HG03520 (cell line): ENCODE measurements at regions not wholly inside any gene's neighbourhood (a gene's known extent, or its start where the extent isn't known, plus 50 kb on each side); places are given as distances from the start of the nearest gene placed in this dataset.
"Not testable (repeated sequence)": the region's sequence is repeated elsewhere in the genome, so short reads cannot be mapped to it uniquely, and the experiment has no call there.

Experiments used
- ATAC-seq: cut with Tn5 transposase; IDR thresholded peaks from one replicate; pipeline ENCODE4 v1.9.1; 2021; ENCODE audit warnings: mild to moderate bottlenecking, moderate library complexity; ENCODE audit not compliant: unreplicated experiment

DNA sequence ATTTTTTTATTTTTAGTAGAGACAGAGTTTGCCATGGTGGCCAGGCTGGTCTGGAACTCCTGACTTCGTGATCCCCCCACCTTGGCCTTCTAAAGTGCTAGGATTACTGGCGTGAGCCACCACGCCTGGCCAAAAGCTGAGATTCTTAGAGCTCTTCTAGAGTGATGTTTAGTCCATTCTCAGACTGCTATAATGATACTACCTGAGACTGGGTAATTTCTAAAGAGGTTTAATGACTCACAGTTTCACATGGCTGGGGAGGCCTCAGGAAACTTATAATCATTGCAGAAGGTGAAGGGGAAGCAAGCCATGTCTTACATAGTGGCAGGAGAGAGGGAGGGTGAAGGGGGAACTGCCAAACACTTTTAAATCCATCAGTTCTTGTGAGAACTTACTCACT is 1804.9 kb upstream of the LRRTM1 start:
- ATAC-seq = no peak

DNA sequence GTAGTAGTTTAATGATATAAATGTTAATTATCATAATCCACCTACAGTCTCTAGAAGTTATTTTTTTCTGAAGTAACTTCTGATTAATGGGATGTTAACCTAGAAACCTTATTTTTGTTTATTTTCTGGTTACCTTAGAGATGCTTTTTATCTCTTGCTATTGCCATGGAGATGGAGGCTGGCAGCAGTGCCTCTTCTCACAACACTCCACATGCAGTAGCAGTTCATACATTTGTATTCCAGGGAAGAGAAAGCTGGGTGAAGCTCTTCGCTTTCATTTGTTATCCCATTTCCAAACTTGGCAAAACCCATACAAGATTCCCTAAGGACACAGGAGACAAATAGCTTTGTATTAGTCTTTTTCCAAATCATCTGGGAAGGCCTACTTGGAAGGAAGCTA is 1794.1 kb upstream of the LRRTM1 start:
- ATAC-seq = no peak

DNA sequence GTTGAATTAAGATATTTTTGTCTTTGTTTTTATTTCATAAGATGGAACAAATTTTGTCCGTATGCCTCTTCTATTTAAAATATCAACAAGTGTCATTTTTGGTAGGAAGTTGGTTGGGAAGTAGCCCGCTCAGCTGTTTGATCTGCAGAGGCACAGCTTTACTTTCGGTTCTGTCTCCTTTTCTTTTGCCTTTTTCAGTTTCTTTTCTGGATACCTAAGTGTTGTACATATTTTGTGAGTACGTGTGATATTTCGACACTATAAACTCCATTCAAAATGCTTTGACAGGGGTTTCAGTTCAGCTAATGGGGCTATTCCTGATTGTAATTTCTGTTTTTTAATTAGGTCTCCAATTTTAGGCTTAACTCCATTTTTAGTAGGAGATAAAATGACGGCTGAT is 1785.0 kb upstream of the LRRTM1 start:
- no peak for ATAC-seq

DNA sequence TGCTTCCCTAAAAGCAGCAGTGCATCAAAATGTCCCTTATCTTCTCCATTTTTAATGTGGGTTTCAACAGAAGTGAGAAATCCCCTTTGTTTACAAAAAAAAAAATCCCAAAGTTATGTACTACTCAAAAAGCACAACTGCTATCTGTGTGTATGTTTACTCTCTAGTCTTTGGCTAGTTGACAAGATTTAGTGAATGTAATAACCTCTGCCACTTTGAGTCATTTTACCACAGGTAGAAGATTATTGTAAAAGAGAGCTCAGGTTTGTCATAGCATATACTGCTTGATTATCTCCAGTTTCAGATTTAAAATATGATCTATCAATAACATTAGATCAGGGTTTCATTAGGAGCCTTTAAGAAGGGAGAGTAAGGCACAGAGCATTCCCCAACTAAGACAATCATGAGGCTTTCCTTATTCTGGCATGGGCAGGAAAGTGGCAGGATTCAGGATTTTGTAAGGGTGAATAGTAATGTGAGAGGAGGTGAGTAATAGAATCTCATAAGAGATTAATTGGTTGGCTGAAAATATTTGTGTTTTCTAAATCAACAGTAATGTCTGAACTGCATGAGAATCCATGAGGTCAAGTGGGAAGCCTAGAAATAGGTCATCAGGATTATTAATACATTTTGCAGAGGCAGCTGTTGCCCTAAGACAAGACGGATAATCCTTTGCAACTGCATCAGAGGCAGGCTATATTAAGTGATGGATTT is 1780.3 kb upstream of the LRRTM1 start:
- no peak for ATAC-seq

DNA sequence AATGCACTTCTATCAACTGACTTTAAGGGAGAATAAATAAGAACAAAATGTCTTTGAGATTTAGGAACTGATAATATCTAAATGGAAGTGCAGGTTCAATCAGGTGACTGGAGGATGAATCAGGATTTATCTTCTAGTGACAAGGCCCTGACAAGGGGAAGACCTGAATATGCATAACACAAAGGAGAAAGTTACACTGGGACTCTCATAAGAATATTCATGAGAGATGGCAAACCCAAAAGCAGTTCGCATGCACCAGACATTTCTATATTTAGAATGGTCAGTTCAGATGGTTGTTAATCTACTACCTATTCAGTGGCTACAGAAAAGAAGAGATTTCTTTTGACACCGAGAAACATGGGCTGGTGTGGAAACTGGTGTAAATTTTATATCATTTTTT is 1771.3 kb upstream of the LRRTM1 start:
- no peak for ATAC-seq

DNA sequence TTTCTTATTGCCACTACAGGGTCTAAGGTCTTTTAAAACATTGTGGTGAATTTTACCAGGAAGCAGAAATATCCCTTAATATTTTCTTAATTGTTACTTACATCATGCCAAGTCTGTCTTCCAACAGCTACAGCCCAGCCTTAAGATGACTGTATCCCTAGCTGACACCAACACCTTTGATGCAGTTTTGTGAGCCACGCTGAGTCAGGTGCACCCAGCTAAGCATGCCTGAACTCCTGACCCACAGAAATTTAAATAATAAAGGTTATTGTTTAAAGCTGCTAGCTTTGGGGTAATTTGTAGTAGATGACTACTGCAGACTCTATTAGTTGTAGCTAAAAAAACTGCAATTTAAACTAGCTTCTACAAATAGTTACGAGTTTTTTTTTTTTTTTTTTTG is 1757.9 kb upstream of the LRRTM1 start:
- no peak for ATAC-seq

DNA sequence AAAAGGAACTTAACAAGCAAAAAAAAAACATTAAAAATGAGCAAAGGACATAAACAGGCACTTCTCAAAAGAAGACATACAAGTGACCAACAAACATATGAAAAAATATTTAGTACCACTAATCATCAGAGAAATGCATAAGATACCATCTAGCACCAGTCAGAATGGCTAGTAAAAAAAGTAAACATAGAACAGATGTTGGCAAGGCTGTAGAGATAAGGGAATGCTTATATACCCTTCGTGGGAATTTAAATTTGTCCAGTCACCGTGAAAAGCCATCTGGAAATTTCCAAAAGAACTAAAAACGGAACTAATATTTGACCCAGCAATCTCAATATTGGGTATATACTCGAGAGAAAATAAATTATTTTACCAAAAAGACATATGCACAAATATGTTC is 1751.3 kb upstream of the LRRTM1 start:
- no peak for ATAC-seq

DNA sequence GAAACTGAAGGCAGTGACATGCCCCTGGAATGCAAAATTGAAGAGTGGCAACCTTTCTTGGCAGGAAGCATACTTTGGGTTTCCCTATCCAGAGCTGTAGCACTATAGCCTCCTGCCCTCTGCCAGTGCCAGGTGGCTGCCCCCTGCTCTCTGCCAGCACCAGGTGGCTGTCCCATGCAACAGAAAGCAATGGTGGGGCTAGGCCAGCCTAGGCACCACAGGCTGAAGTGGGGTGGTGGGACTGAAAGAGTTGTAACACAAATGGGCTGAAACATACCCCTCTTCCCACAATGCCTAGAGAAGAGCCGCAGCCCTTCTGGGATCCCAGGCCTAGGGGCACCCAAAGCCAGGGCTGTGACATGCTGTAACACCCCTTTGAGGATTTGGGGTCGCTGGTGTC is 1739.3 kb upstream of the LRRTM1 start:
- no peak for ATAC-seq

DNA sequence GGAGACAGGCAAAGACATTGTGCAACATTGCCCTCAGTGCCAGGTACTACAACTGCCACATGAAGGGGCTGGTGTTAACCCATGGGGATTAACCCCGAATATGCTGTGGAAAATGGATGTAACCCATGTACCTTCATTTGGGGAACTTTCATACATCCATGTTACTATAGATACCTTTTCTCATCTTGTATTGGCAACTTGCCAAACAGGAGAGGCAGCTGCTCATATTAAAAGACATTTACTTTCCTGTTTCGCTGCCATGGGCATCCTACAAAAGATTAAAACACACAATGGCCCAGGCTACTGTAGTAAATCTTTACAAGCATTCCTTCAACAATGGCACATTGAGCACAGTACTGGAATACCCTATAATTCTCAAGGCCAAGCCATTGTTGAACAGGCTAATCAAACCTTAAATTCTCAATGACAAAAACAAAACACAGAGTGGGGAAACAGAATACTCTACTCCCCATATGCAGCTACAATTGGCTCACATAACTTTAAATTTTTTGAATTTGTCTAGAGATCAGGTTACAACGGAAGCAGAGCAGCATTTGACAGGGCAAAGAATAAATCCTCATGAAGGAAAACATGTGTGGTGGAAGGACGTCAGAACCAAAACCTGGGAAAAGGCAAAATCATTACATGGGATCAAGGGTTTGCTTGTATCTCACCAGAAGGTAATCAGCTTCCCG is 1723.5 kb upstream of the LRRTM1 start:
- no peak for ATAC-seq

DNA sequence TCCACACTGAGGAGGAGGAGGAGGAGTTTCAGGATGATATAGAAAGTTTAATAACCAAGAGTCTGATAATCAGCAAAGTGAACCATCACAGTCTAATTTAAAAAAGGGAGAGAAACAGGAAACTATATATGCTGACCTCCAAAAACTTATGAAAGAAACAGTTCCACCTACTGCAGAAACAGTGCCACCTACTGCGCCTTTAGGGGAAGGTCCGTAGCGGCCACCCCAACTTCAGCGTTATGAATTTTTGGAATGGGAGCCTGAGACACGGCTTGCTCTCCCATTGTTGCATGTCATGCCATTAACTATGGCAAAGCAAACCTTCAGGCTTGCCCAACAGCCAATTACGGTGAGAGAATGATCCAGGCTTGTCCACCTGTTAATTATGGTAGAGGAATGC is 1719.2 kb upstream of the LRRTM1 start:
- no peak for ATAC-seq

DNA sequence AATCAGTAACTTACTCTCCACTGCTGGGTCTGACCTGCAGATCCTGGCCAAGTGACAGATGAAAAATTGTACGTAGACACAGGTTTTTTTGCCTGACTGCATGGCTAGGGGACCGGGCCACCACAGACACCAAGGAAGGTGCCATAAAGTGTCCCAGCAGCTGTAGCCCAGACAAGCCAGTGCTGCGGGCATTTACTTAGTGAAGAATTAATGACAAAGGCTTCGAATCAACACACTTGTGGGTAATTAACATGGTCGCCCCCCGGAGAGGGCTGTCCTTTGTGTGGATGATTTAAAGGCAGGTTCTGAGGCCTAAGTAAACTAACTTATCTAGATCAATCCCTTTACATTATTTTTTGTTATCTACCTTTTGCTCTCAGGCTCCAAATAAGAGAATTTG is 1709.1 kb upstream of the LRRTM1 start:
- ATAC-seq = no peak

DNA sequence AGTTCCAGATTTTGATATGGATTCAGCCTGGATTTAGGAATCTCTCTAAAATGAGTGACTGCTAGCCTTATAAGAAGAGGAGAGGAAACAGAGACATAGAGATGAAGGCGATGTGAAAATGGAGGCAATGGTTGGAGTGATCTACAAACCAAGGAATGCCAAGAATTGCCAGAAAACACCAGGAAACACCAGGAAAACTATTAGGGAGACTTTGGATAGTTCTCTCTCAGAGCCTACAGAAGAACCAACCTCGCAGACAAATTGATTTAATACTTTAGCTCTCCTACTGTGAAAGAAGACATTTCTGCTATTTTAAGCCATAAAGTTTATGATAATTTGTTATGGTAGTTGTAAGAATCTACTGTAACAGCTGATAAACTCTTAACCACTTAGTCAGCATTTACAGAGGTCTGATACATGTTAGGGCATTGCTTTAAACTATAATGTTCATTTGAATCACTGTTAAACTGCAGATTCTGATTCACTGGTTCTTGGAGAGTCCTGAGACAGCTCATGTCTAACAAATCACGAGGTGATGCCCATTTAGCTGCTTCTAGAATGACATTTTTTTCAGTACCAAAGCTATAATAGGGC is 1702.6 kb upstream of the LRRTM1 start:
- ATAC-seq = no peak

DNA sequence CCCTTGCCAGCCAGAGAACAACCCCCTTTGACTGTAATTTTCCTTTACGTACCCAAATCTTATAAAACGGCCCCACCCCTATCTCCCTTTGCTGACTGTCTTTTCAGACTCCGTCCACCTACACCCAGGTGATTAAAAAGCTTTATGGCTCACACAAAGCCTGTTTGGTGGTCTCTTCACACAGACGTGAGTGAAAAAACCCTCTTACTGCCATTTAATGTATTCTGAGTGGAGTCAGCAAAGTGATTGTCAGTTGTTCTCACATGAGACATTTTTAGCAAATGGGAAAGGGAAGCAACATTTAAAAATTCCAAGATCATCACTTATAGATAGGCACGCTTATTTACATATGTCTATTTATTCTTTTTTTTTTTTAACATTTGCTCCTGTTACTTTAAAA is 1701.3 kb upstream of the LRRTM1 start:
- ATAC-seq = not testable (repeated sequence)

DNA sequence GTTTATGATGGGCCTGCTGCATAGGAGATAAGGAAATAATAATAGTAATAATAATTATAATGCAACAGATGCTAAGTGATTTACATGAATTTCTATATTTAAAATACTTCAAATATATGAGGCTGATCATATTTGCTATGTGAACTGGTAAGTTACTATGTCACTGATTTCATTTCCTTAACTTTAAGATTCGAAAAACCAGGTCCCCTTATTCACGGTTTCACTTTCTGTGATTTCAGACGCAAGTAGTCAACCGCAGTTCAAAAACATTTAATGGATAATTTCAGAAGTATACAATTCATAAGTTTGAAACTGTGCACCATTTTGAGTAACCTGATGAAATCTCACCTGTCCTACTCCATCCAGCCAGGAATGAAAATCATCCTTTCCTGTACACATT is 1697.1 kb upstream of the LRRTM1 start:
- no peak for ATAC-seq

DNA sequence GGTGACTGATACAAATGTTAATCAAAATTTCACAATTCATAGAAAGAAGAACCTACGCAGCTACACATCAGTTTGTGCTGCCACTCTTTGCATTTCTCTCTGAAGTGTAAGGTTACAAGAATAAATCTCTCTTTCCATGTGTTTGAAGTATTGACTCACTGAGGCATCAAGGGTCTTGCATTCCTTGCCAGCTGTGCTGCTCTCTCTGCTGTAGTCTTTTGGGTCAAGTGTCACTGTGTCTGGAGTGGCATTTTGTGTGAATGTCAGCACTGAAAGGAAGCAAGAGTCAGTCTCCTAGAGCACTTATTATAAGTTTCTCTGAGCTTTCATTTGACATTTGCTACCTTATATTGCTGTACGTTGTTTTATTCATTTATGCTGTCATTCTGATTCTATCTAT is 1696.1 kb upstream of the LRRTM1 start:
- ATAC-seq = no peak

DNA sequence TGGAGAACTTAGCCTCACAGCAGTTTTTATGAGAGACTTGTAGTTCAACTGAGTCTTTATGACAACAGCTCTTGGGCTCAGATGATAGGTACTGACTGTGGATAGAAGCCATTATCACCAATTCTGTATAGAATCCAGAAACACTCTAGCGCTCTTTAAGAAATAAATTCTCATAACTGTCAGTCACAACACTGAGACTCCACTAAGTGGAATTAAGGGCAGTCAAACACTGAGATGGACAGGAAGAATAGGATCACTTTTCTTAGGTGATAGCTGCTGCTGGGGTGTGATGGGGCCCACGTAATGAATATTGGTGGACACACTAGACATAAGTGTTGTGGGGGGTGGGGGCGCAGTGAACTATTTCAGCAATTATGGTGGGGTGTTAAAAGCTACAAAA is 1691.8 kb upstream of the LRRTM1 start:
- no peak for ATAC-seq

DNA sequence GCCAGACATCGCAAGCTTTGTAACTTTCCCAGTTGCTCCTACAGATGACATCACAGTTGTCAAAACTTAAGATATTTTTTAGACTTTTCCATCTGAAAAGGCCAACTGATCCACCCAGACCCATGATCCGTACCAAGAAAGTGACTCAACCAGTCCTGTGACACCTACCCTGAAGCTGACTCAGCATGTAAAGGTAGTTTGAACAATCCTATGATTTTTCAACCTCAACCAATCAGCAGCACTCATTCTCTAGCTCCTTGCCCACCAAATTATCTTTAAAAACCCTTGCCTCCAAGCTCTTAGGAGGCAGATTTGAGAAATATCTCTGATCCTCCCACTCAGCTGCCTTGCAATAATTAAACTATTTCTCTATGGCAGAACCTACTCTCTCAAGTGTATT is 1686.7 kb upstream of the LRRTM1 start:
- ATAC-seq = no peak

DNA sequence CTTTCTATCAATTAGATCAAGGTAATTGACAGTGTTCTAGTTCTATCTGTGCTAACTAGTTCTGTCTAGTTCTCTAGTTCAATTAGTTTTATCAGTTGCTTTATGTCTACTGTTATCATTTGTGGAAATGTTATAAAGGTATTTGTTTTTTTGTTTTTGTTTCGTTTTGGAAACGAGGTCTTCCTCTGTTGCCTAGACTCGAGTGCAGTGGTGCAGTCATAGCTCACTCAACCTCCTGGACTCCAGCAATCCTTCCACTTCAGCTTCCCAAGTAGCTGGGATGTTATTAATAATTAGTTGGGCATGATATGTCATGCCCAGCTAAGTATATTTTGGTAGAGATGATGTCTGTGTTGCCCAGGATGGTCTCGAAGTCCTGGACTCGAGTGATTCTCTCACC is 1682.8 kb upstream of the LRRTM1 start:
- ATAC-seq = no peak

DNA sequence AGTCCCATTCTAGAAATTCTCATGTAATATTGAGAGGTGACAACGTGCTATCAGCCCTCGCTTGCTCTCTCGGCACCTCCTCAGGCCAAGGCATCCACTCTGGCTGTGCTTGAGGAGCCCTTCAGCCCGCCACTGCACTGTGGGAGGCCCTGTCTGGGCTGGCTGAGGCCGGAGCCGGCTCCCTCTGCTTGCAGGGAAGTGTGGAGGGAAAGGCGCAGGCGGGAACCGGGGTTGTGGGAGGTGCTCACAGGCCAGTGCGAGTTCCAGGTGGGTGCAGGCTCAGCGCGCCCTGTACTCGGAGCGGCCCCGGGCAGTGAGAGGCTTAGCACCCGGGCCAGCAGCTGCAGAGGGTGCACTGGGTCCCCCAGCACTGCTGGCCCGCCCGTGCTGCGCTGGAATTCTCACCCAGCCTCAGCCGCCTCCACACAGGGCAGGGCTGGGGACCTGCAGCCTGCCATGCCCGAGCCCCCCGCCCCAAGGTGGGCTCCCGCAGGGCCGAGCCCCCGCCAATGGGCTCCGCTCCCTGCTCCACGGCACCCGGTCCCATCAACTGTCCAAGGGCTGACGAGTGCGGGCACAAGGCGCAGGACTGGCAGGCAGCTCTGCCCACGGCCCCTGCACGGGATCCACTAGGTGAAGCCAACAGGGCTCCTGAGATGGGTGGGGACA is 1680.6 kb upstream of the LRRTM1 start:
- ATAC-seq = no peak

DNA sequence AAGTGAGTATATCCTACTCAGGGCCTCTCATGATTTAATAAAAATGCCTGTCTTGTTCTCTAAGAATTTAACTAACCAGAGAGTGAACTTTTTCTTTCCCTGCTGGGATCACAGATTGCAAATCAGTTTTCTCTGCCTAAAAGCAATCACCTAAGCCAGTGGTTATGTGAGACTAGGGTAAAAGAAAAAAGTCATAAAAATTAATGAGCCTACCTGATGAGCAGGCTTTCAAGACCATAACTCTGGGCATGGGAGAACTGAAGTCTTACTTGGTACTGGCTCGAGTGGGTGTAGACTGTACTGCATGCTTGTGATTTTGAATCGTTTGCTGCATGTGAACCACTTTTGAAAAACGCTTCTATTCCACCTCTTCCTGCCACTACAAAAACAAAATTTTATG is 1677.0 kb upstream of the LRRTM1 start:
- ATAC-seq = no peak

DNA sequence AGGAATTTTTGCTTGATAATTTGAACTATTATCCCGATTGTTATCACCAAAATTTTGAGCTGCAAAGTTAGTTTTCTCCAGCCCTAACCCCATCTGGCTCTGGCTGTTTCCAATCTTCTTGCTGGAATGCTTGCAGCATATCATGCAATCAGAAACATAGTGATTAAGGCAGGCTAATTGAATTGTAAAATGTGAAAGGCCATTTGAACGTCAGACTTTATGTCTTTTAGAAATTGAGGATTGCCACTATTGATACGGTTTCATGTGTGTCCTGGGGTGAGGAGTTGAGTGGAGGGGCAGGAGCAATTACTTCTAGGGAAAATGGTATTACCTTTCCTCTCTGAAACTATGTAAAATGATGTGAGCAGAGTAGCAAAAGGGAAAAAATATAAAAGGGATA is 1674.5 kb upstream of the LRRTM1 start:
- no peak for ATAC-seq

DNA sequence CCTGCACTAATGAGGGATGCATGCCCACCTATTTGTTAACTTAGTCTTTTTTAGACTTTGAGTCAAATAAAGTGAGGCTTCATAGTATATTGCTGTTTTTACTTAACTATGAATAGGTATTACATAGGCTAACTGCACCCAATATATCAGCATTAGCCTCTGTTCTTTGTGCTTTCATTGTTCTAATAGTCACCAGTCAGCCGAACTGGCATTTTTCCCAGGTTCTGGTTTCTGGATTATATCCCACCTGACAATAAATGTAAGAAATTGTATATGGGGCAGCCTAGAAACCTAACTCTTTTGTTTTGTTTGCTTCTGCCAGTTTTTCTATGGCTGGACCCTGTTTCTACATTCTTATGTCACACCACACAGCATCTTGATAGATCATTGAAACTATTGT is 1672.4 kb upstream of the LRRTM1 start:
- ATAC-seq = no peak
